ENCODE measurements at regions not wholly inside any gene's neighbourhood (a gene's known extent, or its start where the extent isn't known, plus 50 kb on each side); places are given as distances from the start of the nearest gene placed in this dataset.

- TF ChIP-seq SIN3A (IDR thresholded peaks at IDR 0.05; ENCODE audit: low read depth) (no peak), CTCF (IDR thresholded peaks at IDR 0.05 in 2 of 3, conservative IDR thresholded peaks at IDR 0.05 in 1 of 3; ENCODE audit: borderline replicate concordance in 1 of 3, insufficient read depth in 1 of 3, low read depth in 2 of 3, low read length in 2 of 3) (no peak), EZH2 (IDR thresholded peaks at IDR 0.05) (no peak), TCF7L2 (IDR thresholded peaks at IDR 0.05; ENCODE audit: borderline replicate concordance, extremely low read depth, insufficient read depth, insufficient read length) (no peak), REST (IDR thresholded peaks at IDR 0.05; ENCODE audit: low read depth) (no peak), POLR2A (IDR thresholded peaks at IDR 0.05; ENCODE audit: borderline replicate concordance, extremely low read depth, insufficient read depth, insufficient read length) (no peak), YY1 (IDR thresholded peaks at IDR 0.05; ENCODE audit: extremely low read depth, insufficient replicate concordance, low read depth, low read length) (no peak), POLR2AphosphoS5 (IDR thresholded peaks at IDR 0.05; ENCODE audit: low read depth, low read length) (no peak), CEBPB (IDR thresholded peaks at IDR 0.05; ENCODE audit: low read depth) (no peak), SRF (IDR thresholded peaks at IDR 0.05; ENCODE audit: low read depth) (no peak), MAX (IDR thresholded peaks at IDR 0.05) (no peak), RAD21 (IDR thresholded peaks at IDR 0.05; ENCODE audit: low read depth) (peak; percentile 36; the same call in 1 of the 2 replicates)
Observed at GRCh38 chr6:156283091-156283490, 494.1 kb upstream of the ARID1B start.
